ENCODE measurements at regions not wholly inside any gene's neighbourhood (a gene's known extent, or its start where the extent isn't known, plus 50 kb on each side); places are given as distances from the start of the nearest gene placed in this dataset.

DNA sequence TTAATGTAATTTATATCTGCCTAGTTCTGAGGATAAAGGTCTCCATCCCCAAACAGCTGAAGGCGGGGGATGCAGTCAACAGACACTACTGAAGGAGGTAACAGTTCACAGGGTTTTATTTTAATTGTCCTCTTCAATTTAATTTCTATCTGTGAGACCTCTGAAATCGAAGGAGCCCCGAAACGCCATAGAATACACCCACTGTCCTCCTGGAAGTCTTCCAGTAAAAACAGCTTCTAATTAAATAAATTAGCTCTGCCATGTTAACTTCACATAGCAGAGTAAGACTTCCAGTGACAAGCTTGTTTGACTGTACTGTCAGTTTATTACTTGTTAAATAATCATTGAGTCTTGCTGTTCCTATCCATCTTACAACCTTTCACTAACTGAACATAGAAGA, 193.5 kb downstream of the SEC61B start:
- no peaks in the 10 kb centered on the region for H3K36me3 Mint-ChIP-seq (ENCODE audit: low read depth)
- no peak overlapping the region for H3K4me3 Mint-ChIP-seq
- TF ChIP-seq, protein P1, sequence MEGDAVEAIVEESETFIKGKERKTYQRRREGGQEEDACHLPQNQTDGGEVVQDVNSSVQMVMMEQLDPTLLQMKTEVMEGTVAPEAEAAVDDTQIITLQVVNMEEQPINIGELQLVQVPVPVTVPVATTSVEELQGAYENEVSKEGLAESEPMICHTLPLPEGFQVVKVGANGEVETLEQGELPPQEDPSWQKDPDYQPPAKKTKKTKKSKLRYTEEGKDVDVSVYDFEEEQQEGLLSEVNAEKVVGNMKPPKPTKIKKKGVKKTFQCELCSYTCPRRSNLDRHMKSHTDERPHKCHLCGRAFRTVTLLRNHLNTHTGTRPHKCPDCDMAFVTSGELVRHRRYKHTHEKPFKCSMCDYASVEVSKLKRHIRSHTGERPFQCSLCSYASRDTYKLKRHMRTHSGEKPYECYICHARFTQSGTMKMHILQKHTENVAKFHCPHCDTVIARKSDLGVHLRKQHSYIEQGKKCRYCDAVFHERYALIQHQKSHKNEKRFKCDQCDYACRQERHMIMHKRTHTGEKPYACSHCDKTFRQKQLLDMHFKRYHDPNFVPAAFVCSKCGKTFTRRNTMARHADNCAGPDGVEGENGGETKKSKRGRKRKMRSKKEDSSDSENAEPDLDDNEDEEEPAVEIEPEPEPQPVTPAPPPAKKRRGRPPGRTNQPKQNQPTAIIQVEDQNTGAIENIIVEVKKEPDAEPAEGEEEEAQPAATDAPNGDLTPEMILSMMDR (conservative IDR thresholded peaks at IDR 0.05): no peak
- H3K4me1 Mint-ChIP-seq: no peaks in the 10 kb centered on the region
- no peak overlapping the region for H3K27ac Mint-ChIP-seq (ENCODE audit: unreplicated experiment)
- peaks cover 3% of the 10 kb centered on the region for H3K9me3 Mint-ChIP-seq
- H3K27me3 Mint-ChIP-seq (ENCODE audit: low read depth): no peaks in the 10 kb centered on the region
- DNase-seq (ENCODE audit: low read depth, low spot score): no peak

DNA sequence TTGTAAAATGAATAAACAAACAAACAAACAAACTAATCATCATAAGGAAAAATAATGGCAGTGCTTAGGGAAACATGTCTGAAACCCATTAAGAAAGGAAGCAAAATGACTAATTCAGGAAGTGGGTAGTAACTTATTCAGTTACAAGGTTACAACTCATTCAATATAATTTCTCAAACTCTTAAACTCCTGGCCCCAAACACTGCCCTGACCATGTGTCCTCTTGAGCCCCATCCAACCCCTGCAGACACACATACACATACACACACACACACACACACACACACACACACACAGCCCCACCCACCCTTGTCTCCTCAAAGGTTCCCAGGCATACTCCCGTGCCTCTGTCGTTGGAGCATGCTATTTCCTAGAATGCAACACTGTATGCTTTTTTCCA, 193.9 kb downstream of the SEC61B start:
- TF ChIP-seq, protein P1 (conservative IDR thresholded peaks at IDR 0.05): no peak
- no peak overlapping the region for H3K4me3 Mint-ChIP-seq
- no peaks in the 10 kb centered on the region for H3K36me3 Mint-ChIP-seq (ENCODE audit: low read depth)

DNA sequence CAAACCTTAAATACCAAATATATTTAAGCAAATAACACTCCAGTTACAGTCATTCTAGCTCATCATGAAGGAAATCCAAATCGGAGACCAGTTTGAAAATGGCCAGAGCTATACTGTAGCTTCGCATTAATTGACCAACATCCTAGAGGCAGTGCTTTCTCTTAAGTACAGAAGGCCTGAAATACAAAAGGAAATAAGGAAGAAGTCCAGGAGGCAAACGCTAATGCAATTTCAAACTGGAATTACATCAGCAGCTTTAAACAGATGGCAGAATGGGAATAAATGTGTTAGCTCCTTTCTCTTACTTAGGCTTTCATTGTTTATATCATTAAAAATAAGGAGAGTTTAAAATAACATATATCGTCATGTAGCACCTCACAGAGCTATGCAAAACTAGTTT, 197.0 kb downstream of the SEC61B start:
- Mint-ChIP-seq H3K27ac (ENCODE audit: unreplicated experiment) (no peak overlapping the region), H3K4me1 (no peaks in the 10 kb centered on the region)
- TF ChIP-seq, protein P1 (conservative IDR thresholded peaks at IDR 0.05): no peak

More for the DNA sequence above, 193.9 kb downstream of the SEC61B start:
- Mint-ChIP-seq H3K9me3 (peaks cover 3% of the 10 kb centered on the region), H3K4me1 (no peaks in the 10 kb centered on the region), H3K27me3 (ENCODE audit: low read depth) (no peaks in the 10 kb centered on the region), H3K27ac (ENCODE audit: unreplicated experiment) (no peak overlapping the region)
- no peak for DNase-seq (ENCODE audit: low read depth, low spot score)

DNA sequence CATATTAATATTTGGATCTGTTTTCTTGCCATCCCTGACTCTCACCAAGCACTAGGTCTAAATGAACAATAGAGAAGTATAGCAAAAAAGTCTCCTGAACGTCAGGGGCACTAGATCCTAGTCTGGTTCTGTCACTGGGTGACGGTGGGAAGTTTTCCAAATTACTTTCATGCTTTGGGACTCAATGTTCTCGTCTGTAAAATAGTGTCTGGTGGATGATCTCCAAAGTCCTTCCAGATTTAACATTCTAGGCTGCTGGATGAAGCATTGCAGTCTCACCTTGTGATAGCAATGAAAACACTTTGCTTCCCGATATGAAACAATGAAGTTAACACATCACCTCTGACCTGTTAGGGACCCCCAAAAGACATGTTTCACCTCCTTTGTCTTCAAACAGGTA, 199.3 kb downstream of the SEC61B start:
- no peak overlapping the region for H3K27ac Mint-ChIP-seq (ENCODE audit: unreplicated experiment)
- DNase-seq (ENCODE audit: low read depth, low spot score): no peak
- no peaks in the 10 kb centered on the region for H3K9me3 Mint-ChIP-seq
- no peaks in the 10 kb centered on the region for H3K36me3 Mint-ChIP-seq (ENCODE audit: low read depth)
- no peak overlapping the region for H3K4me3 Mint-ChIP-seq
- H3K27me3 Mint-ChIP-seq (ENCODE audit: low read depth): no peaks in the 10 kb centered on the region
- H3K4me1 Mint-ChIP-seq: no peaks in the 10 kb centered on the region
- TF ChIP-seq, protein P1 (conservative IDR thresholded peaks at IDR 0.05): no peak

More for the DNA sequence above, 197.0 kb downstream of the SEC61B start:
- no peak overlapping the region for H3K4me3 Mint-ChIP-seq
- no peaks in the 10 kb centered on the region for H3K27me3 Mint-ChIP-seq (ENCODE audit: low read depth)
- no peaks in the 10 kb centered on the region for H3K9me3 Mint-ChIP-seq
- no peaks in the 10 kb centered on the region for H3K36me3 Mint-ChIP-seq (ENCODE audit: low read depth)
- DNase-seq (ENCODE audit: low read depth, low spot score): no peak

DNA sequence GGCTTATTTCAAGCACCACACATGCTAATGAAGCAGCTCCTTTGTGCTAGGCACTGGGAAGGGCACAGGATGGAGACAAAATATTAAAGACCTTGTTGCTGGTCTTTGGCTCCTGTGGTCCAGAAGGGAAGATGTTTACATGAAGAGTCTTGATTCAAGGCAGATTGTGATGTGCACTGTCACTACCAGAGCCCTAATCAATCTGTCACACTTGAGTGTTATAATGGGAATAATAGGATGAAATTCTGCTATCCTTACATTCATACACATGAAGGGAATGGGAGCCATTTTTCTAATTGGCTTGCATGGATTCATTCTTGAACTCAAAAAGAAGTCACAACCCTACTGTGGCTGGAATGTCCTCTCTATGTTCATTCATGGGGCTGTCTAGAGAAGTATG, 203.0 kb downstream of the SEC61B start:
- no peaks in the 10 kb centered on the region for H3K27me3 Mint-ChIP-seq (ENCODE audit: low read depth)
- H3K27ac Mint-ChIP-seq (ENCODE audit: unreplicated experiment): no peak overlapping the region
- no peak overlapping the region for H3K4me3 Mint-ChIP-seq
- no peaks in the 10 kb centered on the region for H3K36me3 Mint-ChIP-seq (ENCODE audit: low read depth)
- DNase-seq (ENCODE audit: low read depth, low spot score): no peak
- peaks cover 5% of the 10 kb centered on the region for H3K9me3 Mint-ChIP-seq
- no peaks in the 10 kb centered on the region for H3K4me1 Mint-ChIP-seq
- TF ChIP-seq, protein P1 (conservative IDR thresholded peaks at IDR 0.05): no peak

Measured in neural crest cell (in vitro differentiated cells).